H9 (cell line): ENCODE measurements at regions not wholly inside any gene's neighbourhood (a gene's known extent, or its start where the extent isn't known, plus 50 kb on each side); places are given as distances from the start of the nearest gene placed in this dataset.

Experiments used
- DNase-seq: peaks from one replicate; pipeline ENCODE4 v3.0.0-alpha.2; 2017
- H2AFZ ChIP-seq: one replicate; pipeline ENCODE4 v1.6.1; 2013; ENCODE audit warnings: mild to moderate bottlenecking, low read length, control low read depth, moderate library complexity
- H2AK5ac ChIP-seq: 2 replicates; pipeline ENCODE4 v1.6.1; 2013; ENCODE audit warnings: low read length, control low read depth, mixed read lengths; ENCODE audit not compliant: insufficient read length
- H2BK120ac ChIP-seq: one replicate; pipeline ENCODE4 v1.6.1; 2013; ENCODE audit warnings: low read depth, mild to moderate bottlenecking, low read length, control low read depth, inconsistent platforms; ENCODE audit not compliant: poor library complexity, severe bottlenecking
- H2BK12ac ChIP-seq: 2 replicates; pipeline ENCODE4 v1.6.1; 2013; ENCODE audit warnings: low read length, control low read depth, mixed read lengths, low read depth; ENCODE audit not compliant: insufficient read length
- H2BK15ac ChIP-seq: 2 replicates; pipeline ENCODE4 v1.6.1; 2013; ENCODE audit warnings: low read depth, low read length, control low read depth
- H2BK20ac ChIP-seq: one replicate; pipeline ENCODE4 v1.6.1; 2013; ENCODE audit warnings: low read depth, mild to moderate bottlenecking, low read length, control low read depth, inconsistent platforms; ENCODE audit not compliant: poor library complexity, severe bottlenecking
- H2BK5ac ChIP-seq: 2 replicates; pipeline ENCODE4 v1.6.1; 2013; ENCODE audit warnings: low read length, control low read depth, mixed read lengths; ENCODE audit not compliant: insufficient read length
- H3K14ac ChIP-seq: 2 replicates; pipeline ENCODE4 v1.6.1; 2013; ENCODE audit warnings: low read length, control low read depth; ENCODE audit not compliant: insufficient read depth
- H3K18ac ChIP-seq: 2 replicates; pipeline ENCODE4 v1.6.1; 2013; ENCODE audit warnings: low read depth, mild to moderate bottlenecking, mixed read lengths, low read length, control low read depth; ENCODE audit not compliant: insufficient read length
- H3K23ac ChIP-seq: 2 replicates; pipeline ENCODE4 v1.6.1; 2013; ENCODE audit warnings: low read length, control low read depth, mixed read lengths, low read depth; ENCODE audit not compliant: insufficient read length
- H3K23me2 ChIP-seq: 2 replicates; pipeline ENCODE4 v1.6.1; 2013; ENCODE audit warnings: low read depth, mild to moderate bottlenecking, mixed read lengths, low read length, control low read depth; ENCODE audit not compliant: insufficient read length, poor library complexity, severe bottlenecking
- H3K27ac ChIP-seq: 2 replicates; pipeline ENCODE4 v1.5.1; 2013; ENCODE audit warnings: low read length, control low read depth, mixed read lengths, low read depth; ENCODE audit not compliant: insufficient read length
- H3K27me3 ChIP-seq: 2 replicates; pipeline ENCODE4 v1.6.1; 2013; ENCODE audit warnings: low read length, control low read depth, inconsistent platforms; ENCODE audit not compliant: insufficient read depth
- H3K4ac ChIP-seq: 2 replicates; pipeline ENCODE4 v1.6.1; 2013; ENCODE audit warnings: low read depth, mild to moderate bottlenecking, control low read depth, inconsistent platforms, low read length, moderate library complexity
- H3K4me1 ChIP-seq: 2 replicates; pipeline ENCODE4 v1.6.1; 2013; ENCODE audit warnings: low read length, control low read depth, inconsistent platforms; ENCODE audit not compliant: insufficient read depth
- H3K4me2 ChIP-seq: 2 replicates; pipeline ENCODE4 v1.6.1; 2013; ENCODE audit warnings: low read length, control low read depth, mixed read lengths; ENCODE audit not compliant: insufficient read length, insufficient read depth
- H3K56ac ChIP-seq: 2 replicates; pipeline ENCODE4 v1.6.1; 2013; ENCODE audit warnings: low read depth, mild to moderate bottlenecking, mixed read lengths, low read length, control low read depth; ENCODE audit not compliant: insufficient read length
- H3K79me1 ChIP-seq: 2 replicates; pipeline ENCODE4 v1.6.1; 2013; ENCODE audit warnings: low read depth, mild to moderate bottlenecking, moderate library complexity, low read length, control low read depth, inconsistent platforms; ENCODE audit not compliant: insufficient read depth, poor library complexity, severe bottlenecking
- H3K79me2 ChIP-seq: 2 replicates; pipeline ENCODE4 v1.6.1; 2013; ENCODE audit warnings: low read length, control low read depth, inconsistent platforms; ENCODE audit not compliant: insufficient read depth
- H3K9ac ChIP-seq: 2 replicates; pipeline ENCODE4 v1.6.1; 2013; ENCODE audit warnings: low read length, control low read depth, mixed read lengths; ENCODE audit not compliant: insufficient read length; ENCODE audit errors: extremely low read depth
- H3K9me3 ChIP-seq: one replicate; pipeline ENCODE4 v1.6.1; 2013; ENCODE audit warnings: low read depth, low read length, inconsistent platforms; ENCODE audit not compliant: control insufficient read depth
- H3T11ph ChIP-seq: one replicate; pipeline ENCODE4 v1.6.1; 2013; ENCODE audit warnings: mild to moderate bottlenecking, low read length, control low read depth, inconsistent platforms
- H4K20me1 ChIP-seq: one replicate; pipeline ENCODE4 v1.6.1; 2013; ENCODE audit not compliant: control insufficient read depth, insufficient read length, insufficient read depth
- H4K5ac ChIP-seq: 2 replicates; pipeline ENCODE4 v1.6.1; 2013; ENCODE audit warnings: low read depth, mild to moderate bottlenecking, mixed read lengths, low read length, control low read depth; ENCODE audit not compliant: insufficient read length
- H4K8ac ChIP-seq: replicated peaks from 2 replicates; pipeline ENCODE4 v1.6.1; 2013; ENCODE audit warnings: low read length, control low read depth, mixed read lengths, low read depth; ENCODE audit not compliant: insufficient read length
- H4K91ac ChIP-seq: 2 replicates; pipeline ENCODE4 v1.6.1; 2013; ENCODE audit warnings: low read depth, mild to moderate bottlenecking, moderate library complexity, mixed read lengths, low read length, control low read depth; ENCODE audit not compliant: insufficient read length
- H3K27ac Mint-ChIP-seq, 3 experiments: 2 replicates in 2 of 3; 3 replicates in 1 of 3; pipeline ENCODE4 v1.8.0; 2020 to 2021; ENCODE audit warnings: mixed read lengths in 3 of 3, mild to moderate bottlenecking in 1 of 3, moderate library complexity in 1 of 3
- H3K27me3 Mint-ChIP-seq: 2 replicates; pipeline ENCODE4 v1.8.0; 2021; ENCODE audit warnings: low read depth, mild to moderate bottlenecking, moderate library complexity, mixed read lengths
- H3K36me3 Mint-ChIP-seq, 3 experiments: 2 replicates in 2 of 3; 3 replicates in 1 of 3; pipeline ENCODE4 v1.8.0; 2020 to 2021; ENCODE audit warnings: low read depth in 3 of 3, mixed read lengths in 3 of 3; ENCODE audit not compliant: insufficient read depth in 1 of 3
- H3K4me1 Mint-ChIP-seq, 2 experiments: 2 replicates each; pipeline ENCODE4 v1.8.0; 2020; ENCODE audit warnings: mixed read lengths in 2 of 2
- H3K4me3 Mint-ChIP-seq, 2 experiments: 2 replicates in 1 of 2; 3 replicates in 1 of 2; pipeline ENCODE4 v1.8.0; 2020 to 2021; ENCODE audit warnings: mild to moderate bottlenecking in 2 of 2, mixed read lengths in 2 of 2, moderate library complexity in 1 of 2
- H3K9me3 Mint-ChIP-seq, 2 experiments: 2 replicates in 1 of 2; 3 replicates in 1 of 2; pipeline ENCODE4 v1.8.0; 2020; ENCODE audit warnings: mild to moderate bottlenecking in 2 of 2, mixed read lengths in 2 of 2, moderate library complexity in 1 of 2
- WGBS: extraction: QIAGEN DNeasy Blood & Tissue Kit; methylation state at CpG from one replicate; pipeline ENCODE4 v1.1.7; 2013; ENCODE audit warnings: missing lambda C conversion rate, low lambda C conversion rate, mixed read lengths; ENCODE audit not compliant: insufficient read length; ENCODE audit errors: extremely low coverage; 5-methylcytosine and 5-hydroxymethylcytosine counted together
- TF ChIP-seq, protein P1 (sequence below): fragments of 200-600 bp; sonication (generic); conservative IDR thresholded peaks from 3 replicates; pipeline ENCODE4 v1.8.0; 2021; ENCODE audit warnings: antibody characterized with exemption, mild to moderate bottlenecking

DNA sequence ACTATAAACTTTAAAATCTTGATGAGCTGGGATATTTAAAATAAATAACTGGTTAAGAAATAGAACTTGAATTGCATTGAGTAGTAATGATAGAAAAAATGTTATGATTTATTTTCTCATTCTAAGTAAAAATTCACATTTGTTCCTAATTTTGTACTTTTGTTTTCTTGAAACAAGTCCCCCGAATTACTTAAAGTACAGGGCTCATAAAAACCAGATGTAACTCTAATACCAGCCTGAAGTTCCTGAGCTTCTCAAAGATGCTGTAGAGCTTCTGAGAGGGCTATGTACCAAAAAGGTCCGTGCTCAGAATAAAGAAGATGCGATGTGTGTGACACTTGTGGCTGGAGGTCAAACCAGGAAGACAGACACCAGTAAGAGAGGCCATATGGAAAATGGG lies 116.1 kb upstream of the TACR1 start:
- Histone ChIP-seq H3K23me2 (no peaks in the 10 kb centered on the region), H4K5ac (no peak overlapping the region), H4K91ac (no peak overlapping the region), H3K4ac (no peak overlapping the region), H4K20me1 (no peaks in the 10 kb centered on the region), H3K23ac (no peak overlapping the region), H4K8ac (no peak overlapping the region), H3K9me3 (no peaks in the 10 kb centered on the region), H3K4me1 (no peaks in the 10 kb centered on the region), H2BK12ac (peak overlapping the region; percentile 57), H3K79me2 (no peaks in the 10 kb centered on the region), H2BK15ac (no peak overlapping the region), H2AK5ac (no peak overlapping the region), H3K14ac (no peak overlapping the region), H2BK120ac (no peak overlapping the region), H2BK5ac (no peak overlapping the region), H3K9ac (no peak overlapping the region), H3K27ac (no peak overlapping the region), H3T11ph (no peak overlapping the region), H3K79me1 (no peaks in the 10 kb centered on the region), H3K18ac (no peak overlapping the region), H2BK20ac (no peak overlapping the region), H2AFZ (no peak overlapping the region), H3K27me3 (no peaks in the 10 kb centered on the region), H3K56ac (no peak overlapping the region), H3K4me2 (no peak overlapping the region)
- Mint-ChIP-seq H3K27ac (no peak overlapping the region), H3K27me3 (no peaks in the 10 kb centered on the region), H3K36me3 (no peaks in the 10 kb centered on the region; a peak in 1 of 7 replicates), H3K4me3 (no peak overlapping the region), H3K4me1 (peaks cover 5 to 6% of the 10 kb centered on the region in 2 experiments; a peak in 3 of 4 replicates), H3K9me3 (no peaks in the 10 kb centered on the region)
- TF ChIP-seq, protein P1, sequence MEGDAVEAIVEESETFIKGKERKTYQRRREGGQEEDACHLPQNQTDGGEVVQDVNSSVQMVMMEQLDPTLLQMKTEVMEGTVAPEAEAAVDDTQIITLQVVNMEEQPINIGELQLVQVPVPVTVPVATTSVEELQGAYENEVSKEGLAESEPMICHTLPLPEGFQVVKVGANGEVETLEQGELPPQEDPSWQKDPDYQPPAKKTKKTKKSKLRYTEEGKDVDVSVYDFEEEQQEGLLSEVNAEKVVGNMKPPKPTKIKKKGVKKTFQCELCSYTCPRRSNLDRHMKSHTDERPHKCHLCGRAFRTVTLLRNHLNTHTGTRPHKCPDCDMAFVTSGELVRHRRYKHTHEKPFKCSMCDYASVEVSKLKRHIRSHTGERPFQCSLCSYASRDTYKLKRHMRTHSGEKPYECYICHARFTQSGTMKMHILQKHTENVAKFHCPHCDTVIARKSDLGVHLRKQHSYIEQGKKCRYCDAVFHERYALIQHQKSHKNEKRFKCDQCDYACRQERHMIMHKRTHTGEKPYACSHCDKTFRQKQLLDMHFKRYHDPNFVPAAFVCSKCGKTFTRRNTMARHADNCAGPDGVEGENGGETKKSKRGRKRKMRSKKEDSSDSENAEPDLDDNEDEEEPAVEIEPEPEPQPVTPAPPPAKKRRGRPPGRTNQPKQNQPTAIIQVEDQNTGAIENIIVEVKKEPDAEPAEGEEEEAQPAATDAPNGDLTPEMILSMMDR, result no peak
- no peak for DNase-seq
- no CpG with 5 or more reads among the region's 3 CpGs for WGBS
